ENCODE measurements at regions not wholly inside any gene's neighbourhood (a gene's known extent, or its start where the extent isn't known, plus 50 kb on each side); places are given as distances from the start of the nearest gene placed in this dataset.

DNA sequence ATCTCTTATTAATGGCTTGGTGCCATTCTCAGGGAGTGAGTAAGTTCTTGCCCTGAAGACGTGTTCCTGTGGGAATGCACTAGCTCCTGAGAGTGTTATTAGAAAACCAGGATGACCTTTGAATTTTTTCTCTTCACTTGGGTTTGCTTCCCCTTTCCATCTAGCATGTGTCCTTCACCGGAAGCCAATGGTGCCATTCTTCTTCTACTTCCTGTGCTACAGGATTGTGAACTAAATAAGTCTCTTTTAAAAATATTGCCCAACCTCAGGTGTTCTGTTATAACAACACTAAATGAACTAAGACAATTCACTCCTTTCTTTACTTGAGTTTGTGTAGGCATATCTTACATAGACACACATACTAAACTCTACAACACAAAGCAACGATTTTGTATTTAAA is 447.0 kb downstream of the SOX11 start:
- TF ChIP-seq, protein P1, sequence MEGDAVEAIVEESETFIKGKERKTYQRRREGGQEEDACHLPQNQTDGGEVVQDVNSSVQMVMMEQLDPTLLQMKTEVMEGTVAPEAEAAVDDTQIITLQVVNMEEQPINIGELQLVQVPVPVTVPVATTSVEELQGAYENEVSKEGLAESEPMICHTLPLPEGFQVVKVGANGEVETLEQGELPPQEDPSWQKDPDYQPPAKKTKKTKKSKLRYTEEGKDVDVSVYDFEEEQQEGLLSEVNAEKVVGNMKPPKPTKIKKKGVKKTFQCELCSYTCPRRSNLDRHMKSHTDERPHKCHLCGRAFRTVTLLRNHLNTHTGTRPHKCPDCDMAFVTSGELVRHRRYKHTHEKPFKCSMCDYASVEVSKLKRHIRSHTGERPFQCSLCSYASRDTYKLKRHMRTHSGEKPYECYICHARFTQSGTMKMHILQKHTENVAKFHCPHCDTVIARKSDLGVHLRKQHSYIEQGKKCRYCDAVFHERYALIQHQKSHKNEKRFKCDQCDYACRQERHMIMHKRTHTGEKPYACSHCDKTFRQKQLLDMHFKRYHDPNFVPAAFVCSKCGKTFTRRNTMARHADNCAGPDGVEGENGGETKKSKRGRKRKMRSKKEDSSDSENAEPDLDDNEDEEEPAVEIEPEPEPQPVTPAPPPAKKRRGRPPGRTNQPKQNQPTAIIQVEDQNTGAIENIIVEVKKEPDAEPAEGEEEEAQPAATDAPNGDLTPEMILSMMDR (IDR thresholded peaks at IDR 0.05) = no peak
- no peak for TF ChIP-seq POLR2A (IDR thresholded peaks at IDR 0.05; ENCODE audit: low read depth)
- TF ChIP-seq POLR2AphosphoS5 (IDR thresholded peaks at IDR 0.05) = no peak
- TF ChIP-seq EP300 (IDR thresholded peaks at IDR 0.05) = no peak
